ENCODE measurements at regions not wholly inside any gene's neighbourhood (a gene's known extent, or its start where the extent isn't known, plus 50 kb on each side); places are given as distances from the start of the nearest gene placed in this dataset.

GRCh38 chr4:110348711-110349383 lies 127.1 kb upstream of the ENPEP start:
- no peak overlapping the region for H3K18ac ChIP-seq (ENCODE audit: insufficient read length, low read depth, low read length)
- Mint-ChIP-seq H3K4me3 (no peak overlapping the region), H3K9me3 (no peaks in the 10 kb centered on the region; a peak in 1 of 5 replicates), H3K4me1 (peaks cover 0 to 2% of the 10 kb centered on the region in 2 experiments; a peak in 1 of 4 replicates), H3K27me3 (ENCODE audit: low read depth) (no peaks in the 10 kb centered on the region; the same call in 1 of the 2 replicates), H3K36me3 (ENCODE audit: insufficient read depth in 1 of 3, low read depth in 3 of 3) (no peaks in the 10 kb centered on the region), H3K27ac (no peak overlapping the region)
- no peak overlapping the region for H3K4ac ChIP-seq (ENCODE audit: low read depth, low read length)
- no peak for DNase-seq
- no peak for TF ChIP-seq CTCF (conservative IDR thresholded peaks at IDR 0.05)
- H4K8ac ChIP-seq (replicated peaks; ENCODE audit: insufficient read length, low read depth, low read length): no peak overlapping the region
- H3K4me1 ChIP-seq (ENCODE audit: insufficient read depth, low read length): no peaks in the 10 kb centered on the region
- no peak overlapping the region for H3K23ac ChIP-seq (ENCODE audit: insufficient read length, low read depth, low read length)
- H3K9ac ChIP-seq (ENCODE audit: extremely low read depth, insufficient read length, low read length): no peak overlapping the region
- H4K20me1 ChIP-seq (ENCODE audit: control insufficient read depth, insufficient read depth, insufficient read length): no peaks in the 10 kb centered on the region
- H3K4me2 ChIP-seq (ENCODE audit: insufficient read depth, insufficient read length, low read length): no peak overlapping the region
- H3K56ac ChIP-seq (ENCODE audit: insufficient read length, low read depth, low read length): no peak overlapping the region
- no peak overlapping the region for H2BK20ac ChIP-seq (ENCODE audit: low read depth, low read length, poor library complexity, severe bottlenecking)
- H2BK5ac ChIP-seq (ENCODE audit: insufficient read length, low read length): no peak overlapping the region
- no peak overlapping the region for H2AFZ ChIP-seq (ENCODE audit: low read length)
- no CpG with 5 or more reads among the region's 3 CpGs for WGBS (ENCODE audit: extremely low coverage, insufficient read length, low lambda C conversion rate)
- no peak overlapping the region for H3K14ac ChIP-seq (ENCODE audit: insufficient read depth, low read length)
- H3K9me3 ChIP-seq (ENCODE audit: control insufficient read depth, low read depth, low read length): no peaks in the 10 kb centered on the region
- H2AK5ac ChIP-seq (ENCODE audit: insufficient read length, low read length): no peak overlapping the region
- H2BK12ac ChIP-seq (ENCODE audit: insufficient read length, low read depth, low read length): no peak overlapping the region
- H2BK120ac ChIP-seq (ENCODE audit: low read depth, low read length, poor library complexity, severe bottlenecking): no peak overlapping the region
- H3K79me2 ChIP-seq (ENCODE audit: insufficient read depth, low read length): no peaks in the 10 kb centered on the region
- H3K79me1 ChIP-seq (ENCODE audit: insufficient read depth, low read depth, low read length, poor library complexity, severe bottlenecking): no peaks in the 10 kb centered on the region
- H3K23me2 ChIP-seq (ENCODE audit: insufficient read length, low read depth, low read length, poor library complexity, severe bottlenecking): no peaks in the 10 kb centered on the region
- H3K27me3 ChIP-seq (ENCODE audit: insufficient read depth, low read length): no peaks in the 10 kb centered on the region
- H2BK15ac ChIP-seq (ENCODE audit: low read depth, low read length): no peak overlapping the region
- no peak overlapping the region for H4K91ac ChIP-seq (ENCODE audit: insufficient read length, low read depth, low read length)
- no peak overlapping the region for H3K27ac ChIP-seq (ENCODE audit: insufficient read length, low read depth, low read length)
- no peak overlapping the region for H3T11ph ChIP-seq (ENCODE audit: low read length)
- H4K5ac ChIP-seq (ENCODE audit: insufficient read length, low read depth, low read length): no peak overlapping the region

Measured in H9 (cell line).